A673 (cell line): ENCODE measurements at regions not wholly inside any gene's neighbourhood (a gene's known extent, or its start where the extent isn't known, plus 50 kb on each side); places are given as distances from the start of the nearest gene placed in this dataset.

Experiments
- BruUV-seq: library from RNA; stranded (reverse); fragments of 400-500 nt; replicated peaks from 2 replicates; lab custom pipeline; 2021; lab: Mats Ljungman, UMichigan
- CTCF ChIA-PET: fragments of 300-600 bp; sonication (Branson Sonifier 250); formaldehyde crosslinking; loops from one replicate; lab custom pipeline; 2022; ENCODE audit warnings: antibody characterized with exemption; lab: Charles Lee
- POLR2A ChIA-PET: fragments of 300-600 bp; sonication (Branson Sonifier 250); formaldehyde crosslinking; loops from one replicate; lab custom pipeline; 2022; ENCODE audit warnings: antibody characterized with exemption; ENCODE audit not compliant: low non-redundant PET; lab: Charles Lee
- DNase-seq: peaks from one replicate; pipeline ENCODE4 v3.0.0-alpha.2; 2015; ENCODE audit warnings: low spot score
- H3K27ac ChIP-seq: fragments of 200-600 bp; sonication (generic); 2 replicates; pipeline ENCODE4 v1.5.1; 2016; ENCODE audit warnings: mixed run types, low read depth, mild to moderate bottlenecking, mixed read lengths, antibody characterized with exemption, low read length; ENCODE audit not compliant: poor library complexity, severe bottlenecking
- H3K27me3 ChIP-seq: fragments of 200-600 bp; sonication (generic); replicated peaks from 2 replicates; pipeline ENCODE4 v1.6.1; 2017; ENCODE audit warnings: mixed run types, low read depth, mild to moderate bottlenecking, mixed read lengths, antibody characterized with exemption, low read length; ENCODE audit not compliant: insufficient read depth, poor library complexity
- H3K36me3 ChIP-seq: fragments of 200-600 bp; sonication (generic); 2 replicates; pipeline ENCODE4 v1.6.1; 2016; ENCODE audit warnings: mixed run types, mild to moderate bottlenecking, mixed read lengths, antibody characterized with exemption, low read length; ENCODE audit not compliant: insufficient read depth, poor library complexity, severe bottlenecking
- H3K4me1 ChIP-seq: fragments of 200-600 bp; sonication (generic); 2 replicates; pipeline ENCODE4 v1.6.1; 2017; ENCODE audit warnings: mixed run types, mild to moderate bottlenecking, mixed read lengths, antibody characterized with exemption, low read length; ENCODE audit not compliant: insufficient read depth, poor library complexity, severe bottlenecking
- H3K4me3 ChIP-seq: fragments of 200-600 bp; sonication (generic); 2 replicates; pipeline ENCODE4 v1.5.1; 2016; ENCODE audit warnings: low read depth, mixed run types, mild to moderate bottlenecking, mixed read lengths, low read length; ENCODE audit not compliant: poor library complexity, severe bottlenecking
- H3K9me3 ChIP-seq: fragments of 200-600 bp; sonication (generic); 2 replicates; pipeline ENCODE4 v1.6.1; 2016; ENCODE audit warnings: mixed run types, low read depth, mild to moderate bottlenecking, mixed read lengths, antibody characterized with exemption, low read length; ENCODE audit not compliant: poor library complexity, severe bottlenecking
- EZH2 ChIP-seq: fragments of 200-600 bp; sonication (generic); IDR thresholded peaks from 2 replicates; pipeline ENCODE4 v1.6.1; 2017; ENCODE audit warnings: borderline replicate concordance, low read depth, mild to moderate bottlenecking, mixed read lengths, antibody characterized with exemption, low read length; ENCODE audit not compliant: poor library complexity, severe bottlenecking
- intact Hi-C: fragments of 100-400 bp; cut with micrococcal nuclease; formaldehyde crosslinking; loops from one replicate; pipeline ENCODE4 v1.10.0; 2022; ENCODE audit not compliant: unreplicated experiment
- TF ChIP-seq, protein P1 (sequence below): fragments of 300-800, 200-600 bp; sonication (generic); conservative IDR thresholded peaks from 2 replicates; pipeline ENCODE4 v1.5.1; 2017; ENCODE audit warnings: low read depth, mild to moderate bottlenecking, antibody characterized with exemption, low read length, moderate library complexity, mixed read lengths

DNA sequence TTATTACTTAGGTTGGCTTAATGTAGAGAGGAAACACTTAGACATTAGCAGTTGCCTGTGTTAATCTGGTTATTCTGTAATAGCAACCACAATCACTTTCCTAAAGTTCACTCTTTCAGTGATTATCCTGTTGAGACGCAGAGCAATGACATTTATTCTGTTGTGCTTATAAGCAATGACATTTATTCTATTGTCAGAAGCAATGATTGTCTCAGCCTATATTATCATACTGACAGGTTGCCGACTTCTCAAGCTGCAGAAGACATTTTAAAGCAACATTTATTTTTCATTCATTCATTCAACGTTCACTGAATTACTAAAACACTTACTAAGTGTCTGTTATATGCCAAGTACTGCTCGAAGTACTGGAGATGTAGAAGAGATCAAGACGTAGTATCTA lies 193.5 kb upstream of the SLITRK3 start:
- H3K4me1 ChIP-seq: no peaks in the 10 kb centered on the region
- ChIA-PET CTCF (no interaction called here), POLR2A (no interaction called here)
- H3K36me3 ChIP-seq: no peaks in the 10 kb centered on the region
- H3K27ac ChIP-seq: no peak overlapping the region
- no peaks in the 10 kb centered on the region for H3K27me3 ChIP-seq
- H3K4me3 ChIP-seq: no peak overlapping the region
- intact Hi-C loops: no loop called here
- TF ChIP-seq EZH2: no peak
- TF ChIP-seq, protein P1, sequence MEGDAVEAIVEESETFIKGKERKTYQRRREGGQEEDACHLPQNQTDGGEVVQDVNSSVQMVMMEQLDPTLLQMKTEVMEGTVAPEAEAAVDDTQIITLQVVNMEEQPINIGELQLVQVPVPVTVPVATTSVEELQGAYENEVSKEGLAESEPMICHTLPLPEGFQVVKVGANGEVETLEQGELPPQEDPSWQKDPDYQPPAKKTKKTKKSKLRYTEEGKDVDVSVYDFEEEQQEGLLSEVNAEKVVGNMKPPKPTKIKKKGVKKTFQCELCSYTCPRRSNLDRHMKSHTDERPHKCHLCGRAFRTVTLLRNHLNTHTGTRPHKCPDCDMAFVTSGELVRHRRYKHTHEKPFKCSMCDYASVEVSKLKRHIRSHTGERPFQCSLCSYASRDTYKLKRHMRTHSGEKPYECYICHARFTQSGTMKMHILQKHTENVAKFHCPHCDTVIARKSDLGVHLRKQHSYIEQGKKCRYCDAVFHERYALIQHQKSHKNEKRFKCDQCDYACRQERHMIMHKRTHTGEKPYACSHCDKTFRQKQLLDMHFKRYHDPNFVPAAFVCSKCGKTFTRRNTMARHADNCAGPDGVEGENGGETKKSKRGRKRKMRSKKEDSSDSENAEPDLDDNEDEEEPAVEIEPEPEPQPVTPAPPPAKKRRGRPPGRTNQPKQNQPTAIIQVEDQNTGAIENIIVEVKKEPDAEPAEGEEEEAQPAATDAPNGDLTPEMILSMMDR: no peak
- H3K9me3 ChIP-seq: no peaks in the 10 kb centered on the region
- DNase-seq: no peak
- BruUV-seq: no TSS peak

GRCh38 chr3:165389064-165389463 lies 192.9 kb upstream of the SLITRK3 start:
- no peak for DNase-seq
- Histone ChIP-seq H3K4me3 (no peak overlapping the region), H3K27ac (no peak overlapping the region), H3K36me3 (no peaks in the 10 kb centered on the region), H3K9me3 (no peaks in the 10 kb centered on the region), H3K4me1 (no peaks in the 10 kb centered on the region), H3K27me3 (no peaks in the 10 kb centered on the region)
- ChIA-PET CTCF (no interaction called here), POLR2A (no interaction called here)
- no peak for TF ChIP-seq EZH2
- TF ChIP-seq, protein P1: no peak
- intact Hi-C loops: no loop called here
- no TSS peak for BruUV-seq

DNA sequence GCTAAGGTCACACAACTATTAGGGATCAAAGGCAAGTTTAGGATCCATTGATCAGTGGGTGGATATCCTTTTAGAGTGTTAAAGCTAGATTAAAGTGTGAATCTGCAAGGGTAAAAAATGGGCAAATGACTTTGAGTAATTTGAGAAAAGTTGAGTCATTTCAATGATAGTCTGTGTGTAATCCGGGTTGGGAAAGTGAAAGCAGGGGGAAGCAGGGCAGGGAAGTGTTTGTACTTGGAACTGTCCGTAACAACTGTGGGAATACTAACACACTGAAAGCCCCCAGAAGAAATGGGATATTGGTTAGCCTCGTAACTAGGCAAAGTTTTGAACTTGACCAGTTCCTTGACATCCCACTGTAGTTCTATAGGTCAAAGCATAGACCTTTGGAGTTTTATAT lies 187.2 kb upstream of the SLITRK3 start:
- BruUV-seq: no TSS peak
- Histone ChIP-seq H3K27ac (no peak overlapping the region), H3K9me3 (no peaks in the 10 kb centered on the region), H3K27me3 (no peaks in the 10 kb centered on the region), H3K4me3 (no peak overlapping the region), H3K36me3 (no peaks in the 10 kb centered on the region), H3K4me1 (no peaks in the 10 kb centered on the region)
- CTCF ChIA-PET: no interaction called here
- POLR2A ChIA-PET: no interaction called here
- TF ChIP-seq, protein P1: no peak
- TF ChIP-seq EZH2: no peak
- DNase-seq: no peak
- intact Hi-C loops: no loop called here
